Loucy (cell line): ENCODE measurements at regions not wholly inside any gene's neighbourhood (a gene's known extent, or its start where the extent isn't known, plus 50 kb on each side); places are given as distances from the start of the nearest gene placed in this dataset.
"Not testable (repeated sequence)": the region's sequence is repeated elsewhere in the genome, so short reads cannot be mapped to it uniquely, and the experiment has no call there.

Experiments used
- H2AFZ ChIP-seq: fragments of 200-600 bp; sonication (generic); 2 replicates; pipeline ENCODE4 v1.6.0; 2016; ENCODE audit warnings: antibody characterized with exemption, mild to moderate bottlenecking, low read length, moderate library complexity
- H3F3A ChIP-seq: fragments of 200-600 bp; 2 replicates; pipeline ENCODE4 v1.6.0; 2016; ENCODE audit warnings: antibody characterized with exemption, low read depth, mild to moderate bottlenecking
- H3K27me3 ChIP-seq: fragments of 200-600 bp; sonication (generic); 2 replicates; pipeline ENCODE4 v1.6.1; 2014; ENCODE audit warnings: low read length, mild to moderate bottlenecking; ENCODE audit not compliant: insufficient read depth, poor library complexity, severe bottlenecking
- H3K36me3 ChIP-seq: fragments of 200-600 bp; sonication (generic); 2 replicates; pipeline ENCODE4 v1.6.1; 2016; ENCODE audit warnings: low read length; ENCODE audit not compliant: insufficient read depth
- H3K4me1 ChIP-seq: fragments of 200-600 bp; sonication (generic); 2 replicates; pipeline ENCODE4 v1.5.1; 2014; ENCODE audit warnings: low read length, mild to moderate bottlenecking; ENCODE audit not compliant: insufficient read depth, poor library complexity, severe bottlenecking
- H3K4me2 ChIP-seq: fragments of 200-600 bp; sonication (generic); 2 replicates; pipeline ENCODE4 v1.6.0; 2014; ENCODE audit warnings: antibody characterized with exemption, low read length, low read depth, mild to moderate bottlenecking; ENCODE audit not compliant: poor library complexity, severe bottlenecking
- H3K4me3 ChIP-seq: fragments of 200-600 bp; sonication (generic); 2 replicates; pipeline ENCODE4 v1.5.1; 2014; ENCODE audit warnings: low read length, mild to moderate bottlenecking, mixed read lengths; ENCODE audit not compliant: poor library complexity, severe bottlenecking
- H3K79me2 ChIP-seq: fragments of 200-600 bp; sonication (generic); 2 replicates; pipeline ENCODE4 v1.6.1; 2014; ENCODE audit warnings: low read length; ENCODE audit not compliant: insufficient read depth
- H3K9ac ChIP-seq: fragments of 200-600 bp; sonication (generic); 2 replicates; pipeline ENCODE4 v1.6.0; 2014; ENCODE audit warnings: mild to moderate bottlenecking, low read depth, low read length, moderate library complexity; ENCODE audit not compliant: poor library complexity, severe bottlenecking
- H3K9me2 ChIP-seq: fragments of 200-600 bp; sonication (generic); replicated peaks from 2 replicates; pipeline ENCODE4 v1.6.1; 2016; ENCODE audit warnings: low read depth, low read length, mixed read lengths
- H3K9me3 ChIP-seq: fragments of 200-600 bp; sonication (generic); 2 replicates; pipeline ENCODE4 v1.6.1; 2014; ENCODE audit warnings: mild to moderate bottlenecking, antibody characterized with exemption, low read length, low read depth; ENCODE audit not compliant: insufficient read depth
- H4K20me1 ChIP-seq: fragments of 200-600 bp; sonication (generic); 2 replicates; pipeline ENCODE4 v1.6.0; 2014; ENCODE audit warnings: antibody characterized with exemption, low read length, mild to moderate bottlenecking; ENCODE audit not compliant: insufficient read depth, poor library complexity, severe bottlenecking
- CTCF ChIP-seq: fragments of 200-600 bp; sonication (generic); conservative IDR thresholded peaks from 2 replicates; pipeline ENCODE4 v1.5.1; 2014; ENCODE audit warnings: mild to moderate bottlenecking, antibody characterized with exemption, low read length
- EZH2phosphoT487 ChIP-seq: fragments of 200-600 bp; IDR thresholded peaks from 2 replicates; pipeline ENCODE4 v1.6.1; 2018; ENCODE audit warnings: antibody characterized with exemption, mild to moderate bottlenecking, moderate library complexity, borderline replicate concordance

GRCh38 chr4:127505203-127505602 lies 127.6 kb upstream of the INTU start:
- Histone ChIP-seq H3K4me1 (no peaks in the 10 kb centered on the region), H2AFZ (no peak overlapping the region), H3K4me2 (no peak overlapping the region), H3K79me2 (no peaks in the 10 kb centered on the region), H3K36me3 (no peaks in the 10 kb centered on the region), H3K9ac (no peak overlapping the region), H3K9me2 (no peaks in the 10 kb centered on the region), H4K20me1 (no peaks in the 10 kb centered on the region), H3F3A (no peaks in the 10 kb centered on the region), H3K9me3 (no peaks in the 10 kb centered on the region), H3K27me3 (no peaks in the 10 kb centered on the region), H3K4me3 (no peak overlapping the region)
- TF ChIP-seq CTCF (no peak), EZH2phosphoT487 (no peak)

GRCh38 chr4:127506283-127506682 lies 126.5 kb upstream of the INTU start:
- TF ChIP-seq EZH2phosphoT487 (no peak), CTCF (no peak)
- no peaks in the 10 kb centered on the region for H3K79me2 ChIP-seq
- no peak overlapping the region for H3K4me3 ChIP-seq
- no peaks in the 10 kb centered on the region for H4K20me1 ChIP-seq
- no peaks in the 10 kb centered on the region for H3K9me3 ChIP-seq
- no peak overlapping the region for H3K4me2 ChIP-seq
- no peaks in the 10 kb centered on the region for H3K36me3 ChIP-seq
- no peaks in the 10 kb centered on the region for H3K9me2 ChIP-seq
- no peak overlapping the region for H3K9ac ChIP-seq
- H3K27me3 ChIP-seq, result no peaks in the 10 kb centered on the region
- H3F3A ChIP-seq, result no peaks in the 10 kb centered on the region
- no peak overlapping the region for H2AFZ ChIP-seq
- H3K4me1 ChIP-seq, result no peaks in the 10 kb centered on the region

GRCh38 chr4:127509155-127509554 lies 123.6 kb upstream of the INTU start:
- Histone ChIP-seq H3K9ac (no peak overlapping the region), H3K4me3 (no peak overlapping the region), H3K27me3 (no peaks in the 10 kb centered on the region), H2AFZ (no peak overlapping the region), H3K9me3 (no peaks in the 10 kb centered on the region), H3K4me1 (no peaks in the 10 kb centered on the region), H3K9me2 (no peaks in the 10 kb centered on the region), H3K79me2 (no peaks in the 10 kb centered on the region), H3F3A (no peaks in the 10 kb centered on the region), H3K36me3 (no peaks in the 10 kb centered on the region), H4K20me1 (no peaks in the 10 kb centered on the region), H3K4me2 (no peak overlapping the region)
- no peak for TF ChIP-seq CTCF

GRCh38 chr4:127512672-127513071 lies 120.1 kb upstream of the INTU start:
- not testable (repeated sequence) for H3K36me3 ChIP-seq, H3F3A ChIP-seq, H3K79me2 ChIP-seq, H3K27me3 ChIP-seq, H3K9ac ChIP-seq, H4K20me1 ChIP-seq, H3K9me3 ChIP-seq, H3K4me2 ChIP-seq, H3K4me1 ChIP-seq, H3K9me2 ChIP-seq, H3K4me3 ChIP-seq, H2AFZ ChIP-seq

- not testable (repeated sequence) for H4K20me1 ChIP-seq, H3K9me3 ChIP-seq
Measured at GRCh38 chr4:127515259-127515658, 117.5 kb upstream of the INTU start.

More at GRCh38 chr4:127515259-127515658, 117.5 kb upstream of the INTU start:
- not testable (repeated sequence) for H3K79me2 ChIP-seq, H3K4me2 ChIP-seq, H3K36me3 ChIP-seq, H2AFZ ChIP-seq, H3K4me3 ChIP-seq, H3K9me2 ChIP-seq, H3K4me1 ChIP-seq, H3K9ac ChIP-seq, H3K27me3 ChIP-seq, H3F3A ChIP-seq
